Nephron progenitor cell (in vitro differentiated cells): ENCODE measurements at regions not wholly inside any gene's neighbourhood (a gene's known extent, or its start where the extent isn't known, plus 50 kb on each side); places are given as distances from the start of the nearest gene placed in this dataset.

Source experiments
- DNase-seq: peaks from one replicate; pipeline ENCODE4 v3.0.0; 2021
- H3K27ac Mint-ChIP-seq: 2 replicates; pipeline ENCODE4 v1.8.0; 2021; ENCODE audit warnings: mild to moderate bottlenecking, moderate library complexity, mixed read lengths
- H3K27me3 Mint-ChIP-seq: 2 replicates; pipeline ENCODE4 v1.8.0; 2021; ENCODE audit warnings: mild to moderate bottlenecking, low read depth, mixed read lengths; ENCODE audit not compliant: poor library complexity
- H3K36me3 Mint-ChIP-seq: 2 replicates; pipeline ENCODE4 v1.8.0; 2021; ENCODE audit warnings: low read depth, mixed read lengths
- H3K4me1 Mint-ChIP-seq: 2 replicates; pipeline ENCODE4 v1.8.0; 2021; ENCODE audit warnings: mixed read lengths
- H3K4me3 Mint-ChIP-seq: 2 replicates; pipeline ENCODE4 v1.8.0; 2021; ENCODE audit warnings: mild to moderate bottlenecking, moderate library complexity, mixed read lengths
- H3K9me3 Mint-ChIP-seq: 2 replicates; pipeline ENCODE4 v1.8.0; 2021; ENCODE audit warnings: mild to moderate bottlenecking, moderate library complexity, mixed read lengths
- TF ChIP-seq, protein P1 (sequence below): fragments of 200-600 bp; sonication (generic); IDR thresholded peaks from 2 replicates; pipeline ENCODE4 v1.5.0; 2021; ENCODE audit warnings: antibody characterized with exemption

DNA sequence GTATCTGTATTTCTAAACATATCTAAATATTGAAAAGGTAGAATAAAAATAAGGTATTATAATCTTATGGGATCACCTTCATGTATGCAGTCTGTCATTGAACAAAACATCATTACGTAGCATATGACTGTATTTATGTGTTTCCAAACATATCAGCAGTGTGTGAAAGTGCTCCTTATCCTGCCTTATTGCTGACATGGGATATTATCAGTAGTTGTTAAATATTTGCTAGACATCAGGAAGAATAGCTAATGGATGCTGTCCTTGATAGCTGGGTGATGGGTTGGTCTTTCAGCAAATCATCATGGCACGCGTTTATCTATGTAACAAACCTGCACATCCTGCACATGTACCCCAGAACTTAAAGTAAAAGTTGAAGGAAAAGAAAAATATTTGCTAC lies 59.1 kb upstream of the FAM20A start:
- H3K27ac Mint-ChIP-seq, result no peak overlapping the region
- no peaks in the 10 kb centered on the region for H3K9me3 Mint-ChIP-seq
- H3K36me3 Mint-ChIP-seq, result no peaks in the 10 kb centered on the region
- H3K4me1 Mint-ChIP-seq, result peaks cover 16% of the 10 kb centered on the region
- no peak for DNase-seq
- H3K4me3 Mint-ChIP-seq, result no peak overlapping the region
- H3K27me3 Mint-ChIP-seq, result peaks cover 17% of the 10 kb centered on the region
- TF ChIP-seq, protein P1, sequence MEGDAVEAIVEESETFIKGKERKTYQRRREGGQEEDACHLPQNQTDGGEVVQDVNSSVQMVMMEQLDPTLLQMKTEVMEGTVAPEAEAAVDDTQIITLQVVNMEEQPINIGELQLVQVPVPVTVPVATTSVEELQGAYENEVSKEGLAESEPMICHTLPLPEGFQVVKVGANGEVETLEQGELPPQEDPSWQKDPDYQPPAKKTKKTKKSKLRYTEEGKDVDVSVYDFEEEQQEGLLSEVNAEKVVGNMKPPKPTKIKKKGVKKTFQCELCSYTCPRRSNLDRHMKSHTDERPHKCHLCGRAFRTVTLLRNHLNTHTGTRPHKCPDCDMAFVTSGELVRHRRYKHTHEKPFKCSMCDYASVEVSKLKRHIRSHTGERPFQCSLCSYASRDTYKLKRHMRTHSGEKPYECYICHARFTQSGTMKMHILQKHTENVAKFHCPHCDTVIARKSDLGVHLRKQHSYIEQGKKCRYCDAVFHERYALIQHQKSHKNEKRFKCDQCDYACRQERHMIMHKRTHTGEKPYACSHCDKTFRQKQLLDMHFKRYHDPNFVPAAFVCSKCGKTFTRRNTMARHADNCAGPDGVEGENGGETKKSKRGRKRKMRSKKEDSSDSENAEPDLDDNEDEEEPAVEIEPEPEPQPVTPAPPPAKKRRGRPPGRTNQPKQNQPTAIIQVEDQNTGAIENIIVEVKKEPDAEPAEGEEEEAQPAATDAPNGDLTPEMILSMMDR, result no peak

DNA sequence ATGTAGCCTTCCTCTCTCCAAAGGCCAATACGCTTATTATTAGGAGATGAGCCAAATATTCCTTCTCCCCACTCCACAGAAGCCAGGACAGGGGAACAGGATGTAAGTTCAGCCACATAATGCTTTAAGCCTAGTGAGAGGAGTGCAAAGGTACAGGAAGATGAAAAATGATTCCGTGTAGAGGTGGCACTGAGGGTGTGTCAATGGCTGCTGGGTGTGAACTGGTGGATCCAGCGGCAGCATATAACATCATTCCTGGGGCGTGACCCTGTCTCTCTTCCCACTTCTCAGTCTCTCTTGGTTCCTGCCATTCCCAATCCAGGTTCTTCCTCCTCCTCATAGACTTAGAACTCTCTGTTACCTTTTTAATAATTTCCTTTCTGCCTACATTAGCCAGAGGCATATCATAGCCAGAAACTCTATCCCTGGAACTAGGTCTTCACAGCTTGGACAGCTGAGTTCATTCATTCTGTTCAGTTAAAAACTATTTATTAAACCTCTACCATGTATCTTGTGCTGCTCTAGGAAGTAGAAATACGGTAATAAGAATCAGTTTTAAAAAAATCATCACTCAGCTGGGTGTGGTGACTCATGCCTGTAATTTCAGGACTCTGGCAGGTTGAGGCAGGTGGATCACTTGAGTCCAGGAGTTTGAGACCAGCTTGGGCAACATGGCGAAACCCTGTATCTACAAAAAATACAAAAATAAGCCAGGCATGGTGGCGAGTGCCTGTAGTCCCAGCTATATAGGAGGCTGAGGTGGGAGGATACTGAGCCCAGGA lies 58.0 kb upstream of the FAM20A start:
- no peak overlapping the region for H3K4me3 Mint-ChIP-seq
- H3K9me3 Mint-ChIP-seq, result no peaks in the 10 kb centered on the region
- H3K27ac Mint-ChIP-seq, result no peak overlapping the region
- TF ChIP-seq, protein P1, result no peak
- H3K27me3 Mint-ChIP-seq, result peaks cover 17% of the 10 kb centered on the region
- DNase-seq, result no peak
- peaks cover 16% of the 10 kb centered on the region for H3K4me1 Mint-ChIP-seq
- H3K36me3 Mint-ChIP-seq, result no peaks in the 10 kb centered on the region

DNA sequence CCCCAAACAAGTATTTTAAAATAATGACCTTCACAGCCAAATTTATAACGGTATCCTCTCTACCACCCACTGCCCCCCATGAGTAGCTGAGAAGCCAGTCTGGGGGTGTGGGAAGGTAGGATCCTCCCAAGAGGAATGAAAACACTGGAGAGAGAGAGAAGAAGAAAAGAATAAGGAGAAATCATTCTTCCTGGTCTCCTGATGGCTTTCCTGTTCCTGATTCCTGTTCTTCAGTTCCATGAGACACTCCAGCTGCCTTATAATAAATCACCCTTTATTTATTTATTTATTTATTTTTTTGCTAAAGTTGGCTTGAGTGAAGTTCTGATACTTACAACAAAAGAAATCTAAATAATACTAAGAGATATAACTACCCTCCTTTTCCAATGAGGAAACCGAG lies 56.4 kb upstream of the FAM20A start:
- H3K27ac Mint-ChIP-seq, result no peak overlapping the region
- H3K4me3 Mint-ChIP-seq, result no peak overlapping the region
- peaks cover 16% of the 10 kb centered on the region for H3K4me1 Mint-ChIP-seq

DNA sequence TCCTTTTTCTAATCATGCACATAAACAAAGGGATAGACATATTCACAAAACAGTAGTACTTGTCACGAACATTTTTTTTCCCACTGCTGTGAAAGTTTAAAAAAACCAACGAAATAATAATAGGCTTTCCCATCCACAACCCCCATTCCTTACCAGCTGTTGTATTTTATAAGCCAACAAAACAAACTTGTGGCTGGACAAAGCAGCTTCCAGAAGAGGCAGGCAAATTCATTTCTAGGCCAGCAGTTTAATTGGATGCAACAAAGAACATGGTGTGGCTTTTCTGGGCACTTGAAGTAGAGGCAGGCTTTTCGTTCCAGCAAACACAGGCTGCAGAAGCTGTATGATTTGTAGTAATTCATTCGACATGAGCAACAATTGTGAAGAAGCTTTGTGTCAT lies 56.0 kb upstream of the FAM20A start:
- Mint-ChIP-seq H3K4me3 (no peak overlapping the region), H3K36me3 (no peaks in the 10 kb centered on the region), H3K9me3 (no peaks in the 10 kb centered on the region), H3K4me1 (peaks cover 16% of the 10 kb centered on the region), H3K27me3 (peaks cover 15% of the 10 kb centered on the region), H3K27ac (no peak overlapping the region)
- TF ChIP-seq, protein P1, result no peak
- no peak for DNase-seq

More for the DNA sequence above, 56.4 kb upstream of the FAM20A start:
- TF ChIP-seq, protein P1, result no peak
- no peaks in the 10 kb centered on the region for H3K9me3 Mint-ChIP-seq
- H3K36me3 Mint-ChIP-seq, result no peaks in the 10 kb centered on the region
- no peak for DNase-seq
- peaks cover 15% of the 10 kb centered on the region for H3K27me3 Mint-ChIP-seq

DNA sequence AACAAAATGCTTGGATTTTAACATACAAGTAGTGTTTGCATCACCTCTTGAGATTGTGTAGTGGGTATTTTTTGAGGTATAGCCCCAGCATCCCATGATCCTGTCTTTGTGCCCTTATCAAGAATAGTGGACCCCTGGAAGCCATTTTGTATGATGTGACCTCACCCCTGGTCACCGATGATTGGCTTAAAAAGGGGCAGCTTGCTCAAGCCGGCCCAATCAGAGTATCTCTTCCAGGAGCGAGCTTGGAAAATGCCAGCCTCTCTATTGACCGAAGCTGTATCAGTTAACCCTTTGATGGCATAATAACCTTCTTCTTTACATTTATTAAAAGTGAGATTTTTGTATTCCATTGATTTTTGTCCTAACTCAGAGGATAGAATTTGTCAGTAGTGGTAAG lies 55.5 kb upstream of the FAM20A start:
- DNase-seq, result no peak
- Mint-ChIP-seq H3K4me3 (no peak overlapping the region), H3K9me3 (no peaks in the 10 kb centered on the region), H3K4me1 (peaks cover 16% of the 10 kb centered on the region), H3K36me3 (no peaks in the 10 kb centered on the region), H3K27me3 (peaks cover 15% of the 10 kb centered on the region), H3K27ac (no peak overlapping the region)
- TF ChIP-seq, protein P1, result no peak
